H9 (cell line): ENCODE measurements at regions not wholly inside any gene's neighbourhood (a gene's known extent, or its start where the extent isn't known, plus 50 kb on each side); places are given as distances from the start of the nearest gene placed in this dataset.
"Not testable (repeated sequence)": the region's sequence is repeated elsewhere in the genome, so short reads cannot be mapped to it uniquely, and the experiment has no call there.

Experiments
- DNase-seq: peaks from one replicate; pipeline ENCODE4 v3.0.0-alpha.2; 2017
- H2AFZ ChIP-seq: one replicate; pipeline ENCODE4 v1.6.1; 2013; ENCODE audit warnings: mild to moderate bottlenecking, low read length, control low read depth, moderate library complexity
- H2AK5ac ChIP-seq: 2 replicates; pipeline ENCODE4 v1.6.1; 2013; ENCODE audit warnings: low read length, control low read depth, mixed read lengths; ENCODE audit not compliant: insufficient read length
- H2BK120ac ChIP-seq: one replicate; pipeline ENCODE4 v1.6.1; 2013; ENCODE audit warnings: low read depth, mild to moderate bottlenecking, low read length, control low read depth, inconsistent platforms; ENCODE audit not compliant: poor library complexity, severe bottlenecking
- H2BK12ac ChIP-seq: 2 replicates; pipeline ENCODE4 v1.6.1; 2013; ENCODE audit warnings: low read length, control low read depth, mixed read lengths, low read depth; ENCODE audit not compliant: insufficient read length
- H2BK15ac ChIP-seq: 2 replicates; pipeline ENCODE4 v1.6.1; 2013; ENCODE audit warnings: low read depth, low read length, control low read depth
- H2BK20ac ChIP-seq: one replicate; pipeline ENCODE4 v1.6.1; 2013; ENCODE audit warnings: low read depth, mild to moderate bottlenecking, low read length, control low read depth, inconsistent platforms; ENCODE audit not compliant: poor library complexity, severe bottlenecking
- H2BK5ac ChIP-seq: 2 replicates; pipeline ENCODE4 v1.6.1; 2013; ENCODE audit warnings: low read length, control low read depth, mixed read lengths; ENCODE audit not compliant: insufficient read length
- H3K14ac ChIP-seq: 2 replicates; pipeline ENCODE4 v1.6.1; 2013; ENCODE audit warnings: low read length, control low read depth; ENCODE audit not compliant: insufficient read depth
- H3K18ac ChIP-seq: 2 replicates; pipeline ENCODE4 v1.6.1; 2013; ENCODE audit warnings: low read depth, mild to moderate bottlenecking, mixed read lengths, low read length, control low read depth; ENCODE audit not compliant: insufficient read length
- H3K23ac ChIP-seq: 2 replicates; pipeline ENCODE4 v1.6.1; 2013; ENCODE audit warnings: low read length, control low read depth, mixed read lengths, low read depth; ENCODE audit not compliant: insufficient read length
- H3K23me2 ChIP-seq: 2 replicates; pipeline ENCODE4 v1.6.1; 2013; ENCODE audit warnings: low read depth, mild to moderate bottlenecking, mixed read lengths, low read length, control low read depth; ENCODE audit not compliant: insufficient read length, poor library complexity, severe bottlenecking
- H3K27ac ChIP-seq: 2 replicates; pipeline ENCODE4 v1.5.1; 2013; ENCODE audit warnings: low read length, control low read depth, mixed read lengths, low read depth; ENCODE audit not compliant: insufficient read length
- H3K27me3 ChIP-seq: 2 replicates; pipeline ENCODE4 v1.6.1; 2013; ENCODE audit warnings: low read length, control low read depth, inconsistent platforms; ENCODE audit not compliant: insufficient read depth
- H3K4ac ChIP-seq: 2 replicates; pipeline ENCODE4 v1.6.1; 2013; ENCODE audit warnings: low read depth, mild to moderate bottlenecking, control low read depth, inconsistent platforms, low read length, moderate library complexity
- H3K4me1 ChIP-seq: 2 replicates; pipeline ENCODE4 v1.6.1; 2013; ENCODE audit warnings: low read length, control low read depth, inconsistent platforms; ENCODE audit not compliant: insufficient read depth
- H3K4me2 ChIP-seq: 2 replicates; pipeline ENCODE4 v1.6.1; 2013; ENCODE audit warnings: low read length, control low read depth, mixed read lengths; ENCODE audit not compliant: insufficient read length, insufficient read depth
- H3K56ac ChIP-seq: 2 replicates; pipeline ENCODE4 v1.6.1; 2013; ENCODE audit warnings: low read depth, mild to moderate bottlenecking, mixed read lengths, low read length, control low read depth; ENCODE audit not compliant: insufficient read length
- H3K79me1 ChIP-seq: 2 replicates; pipeline ENCODE4 v1.6.1; 2013; ENCODE audit warnings: low read depth, mild to moderate bottlenecking, moderate library complexity, low read length, control low read depth, inconsistent platforms; ENCODE audit not compliant: insufficient read depth, poor library complexity, severe bottlenecking
- H3K79me2 ChIP-seq: 2 replicates; pipeline ENCODE4 v1.6.1; 2013; ENCODE audit warnings: low read length, control low read depth, inconsistent platforms; ENCODE audit not compliant: insufficient read depth
- H3K9ac ChIP-seq: 2 replicates; pipeline ENCODE4 v1.6.1; 2013; ENCODE audit warnings: low read length, control low read depth, mixed read lengths; ENCODE audit not compliant: insufficient read length; ENCODE audit errors: extremely low read depth
- H3K9me3 ChIP-seq: one replicate; pipeline ENCODE4 v1.6.1; 2013; ENCODE audit warnings: low read depth, low read length, inconsistent platforms; ENCODE audit not compliant: control insufficient read depth
- H3T11ph ChIP-seq: one replicate; pipeline ENCODE4 v1.6.1; 2013; ENCODE audit warnings: mild to moderate bottlenecking, low read length, control low read depth, inconsistent platforms
- H4K20me1 ChIP-seq: one replicate; pipeline ENCODE4 v1.6.1; 2013; ENCODE audit not compliant: control insufficient read depth, insufficient read length, insufficient read depth
- H4K5ac ChIP-seq: 2 replicates; pipeline ENCODE4 v1.6.1; 2013; ENCODE audit warnings: low read depth, mild to moderate bottlenecking, mixed read lengths, low read length, control low read depth; ENCODE audit not compliant: insufficient read length
- H4K8ac ChIP-seq: replicated peaks from 2 replicates; pipeline ENCODE4 v1.6.1; 2013; ENCODE audit warnings: low read length, control low read depth, mixed read lengths, low read depth; ENCODE audit not compliant: insufficient read length
- H4K91ac ChIP-seq: 2 replicates; pipeline ENCODE4 v1.6.1; 2013; ENCODE audit warnings: low read depth, mild to moderate bottlenecking, moderate library complexity, mixed read lengths, low read length, control low read depth; ENCODE audit not compliant: insufficient read length
- H3K27ac Mint-ChIP-seq, 3 experiments: 2 replicates in 2 of 3; 3 replicates in 1 of 3; pipeline ENCODE4 v1.8.0; 2020 to 2021; ENCODE audit warnings: mixed read lengths in 3 of 3, mild to moderate bottlenecking in 1 of 3, moderate library complexity in 1 of 3
- H3K27me3 Mint-ChIP-seq: 2 replicates; pipeline ENCODE4 v1.8.0; 2021; ENCODE audit warnings: low read depth, mild to moderate bottlenecking, moderate library complexity, mixed read lengths
- H3K36me3 Mint-ChIP-seq, 3 experiments: 2 replicates in 2 of 3; 3 replicates in 1 of 3; pipeline ENCODE4 v1.8.0; 2020 to 2021; ENCODE audit warnings: low read depth in 3 of 3, mixed read lengths in 3 of 3; ENCODE audit not compliant: insufficient read depth in 1 of 3
- H3K4me1 Mint-ChIP-seq, 2 experiments: 2 replicates each; pipeline ENCODE4 v1.8.0; 2020; ENCODE audit warnings: mixed read lengths in 2 of 2
- H3K4me3 Mint-ChIP-seq, 2 experiments: 2 replicates in 1 of 2; 3 replicates in 1 of 2; pipeline ENCODE4 v1.8.0; 2020 to 2021; ENCODE audit warnings: mild to moderate bottlenecking in 2 of 2, mixed read lengths in 2 of 2, moderate library complexity in 1 of 2
- H3K9me3 Mint-ChIP-seq, 2 experiments: 2 replicates in 1 of 2; 3 replicates in 1 of 2; pipeline ENCODE4 v1.8.0; 2020; ENCODE audit warnings: mild to moderate bottlenecking in 2 of 2, mixed read lengths in 2 of 2, moderate library complexity in 1 of 2
- CTCF ChIP-seq: fragments of 200-600 bp; sonication (generic); conservative IDR thresholded peaks from 3 replicates; pipeline ENCODE4 v1.8.0; 2021; ENCODE audit warnings: antibody characterized with exemption, mild to moderate bottlenecking
- WGBS: extraction: QIAGEN DNeasy Blood & Tissue Kit; methylation state at CpG from one replicate; pipeline ENCODE4 v1.1.7; 2013; ENCODE audit warnings: missing lambda C conversion rate, low lambda C conversion rate, mixed read lengths; ENCODE audit not compliant: insufficient read length; ENCODE audit errors: extremely low coverage; 5-methylcytosine and 5-hydroxymethylcytosine counted together

- Histone ChIP-seq H3K27ac (no peak overlapping the region), H2BK20ac (no peak overlapping the region), H4K5ac (no peak overlapping the region), H2AK5ac (no peak overlapping the region), H2BK15ac (no peak overlapping the region), H2BK12ac (no peak overlapping the region), H3K9ac (no peak overlapping the region), H4K91ac (no peak overlapping the region), H3K4me2 (no peak overlapping the region), H3K56ac (no peak overlapping the region), H3K27me3 (no peaks in the 10 kb centered on the region), H3T11ph (no peak overlapping the region), H2BK120ac (no peak overlapping the region), H3K18ac (no peak overlapping the region), H3K79me1 (no peaks in the 10 kb centered on the region), H2BK5ac (no peak overlapping the region), H3K9me3 (no peaks in the 10 kb centered on the region), H3K23me2 (no peaks in the 10 kb centered on the region), H3K4me1 (no peaks in the 10 kb centered on the region; the same call in 1 of the 2 replicates), H3K4ac (no peak overlapping the region), H3K79me2 (no peaks in the 10 kb centered on the region), H4K20me1 (no peaks in the 10 kb centered on the region), H2AFZ (no peak overlapping the region), H4K8ac (no peak overlapping the region), H3K14ac (no peak overlapping the region), H3K23ac (no peak overlapping the region)
- DNase-seq = no peak
- peaks cover 13 to 19% of the 10 kb centered on the region in 2 experiments for H3K4me1 Mint-ChIP-seq
- no CpG with 5 or more reads among the region's 4 CpGs for WGBS
- peaks cover 4% of the 10 kb centered on the region; the same call in 1 of the 2 replicates for H3K27me3 Mint-ChIP-seq
- H3K9me3 Mint-ChIP-seq = peaks cover 4 to 8% of the 10 kb centered on the region in 2 experiments; a peak in 3 of 5 replicates
- no peak for TF ChIP-seq CTCF
- no peak overlapping the region for H3K27ac Mint-ChIP-seq
- peaks cover 0 to 3% (median 0%) of the 10 kb centered on the region in 3 experiments; a peak in 3 of 7 replicates for H3K36me3 Mint-ChIP-seq
- H3K4me3 Mint-ChIP-seq = no peak overlapping the region
These were observed 126.9 kb upstream of the RAP1B start for GRCh38 chr12:68483592-68484383.

DNA sequence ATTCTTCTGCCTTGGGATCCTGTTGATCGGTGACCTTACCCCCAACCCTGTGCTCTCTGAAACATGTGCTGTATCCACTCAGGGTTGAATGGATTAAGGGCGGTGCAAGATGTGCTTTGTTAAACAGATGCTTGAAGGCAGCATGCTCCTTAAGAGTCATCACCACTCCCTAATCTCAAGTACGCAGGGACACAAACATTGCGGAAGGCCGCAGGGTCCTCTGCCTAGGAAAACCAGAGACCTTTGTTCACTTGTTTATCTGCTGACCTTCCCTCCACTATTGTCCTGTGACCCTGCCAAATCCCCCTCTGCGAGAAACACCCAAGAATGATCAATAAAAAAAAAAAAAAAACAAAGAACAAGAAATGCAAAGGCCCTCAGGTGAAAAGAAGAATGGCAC, 126.1 kb upstream of the RAP1B start:
- Mint-ChIP-seq H3K4me1 (peaks cover 13 to 19% of the 10 kb centered on the region in 2 experiments), H3K27ac (peak overlapping the region in 1 of 3 experiments; percentile 20; a peak in 2 of 7 replicates)
- H3K79me2 ChIP-seq, H3K9ac ChIP-seq, H3K23me2 ChIP-seq, H2AFZ ChIP-seq, H2BK20ac ChIP-seq, H2BK12ac ChIP-seq, H2BK5ac ChIP-seq, DNase-seq, H2BK15ac ChIP-seq, H3K4me1 ChIP-seq, H3K27ac ChIP-seq, H3K4ac ChIP-seq, H3K79me1 ChIP-seq, H3K27me3 ChIP-seq, H3K14ac ChIP-seq, H3K36me3 Mint-ChIP-seq, H4K20me1 ChIP-seq, H4K91ac ChIP-seq, H2BK120ac ChIP-seq, H4K8ac ChIP-seq, H3K4me3 Mint-ChIP-seq, H3K27me3 Mint-ChIP-seq, H2AK5ac ChIP-seq, H3T11ph ChIP-seq, H3K4me2 ChIP-seq, H3K9me3 Mint-ChIP-seq, H3K18ac ChIP-seq, H3K23ac ChIP-seq, H4K5ac ChIP-seq, H3K56ac ChIP-seq, H3K9me3 ChIP-seq: not testable (repeated sequence)
- no CpG with 5 or more reads among the region's 6 CpGs for WGBS
